ENCODE measurements at regions not wholly inside any gene's neighbourhood (a gene's known extent, or its start where the extent isn't known, plus 50 kb on each side); places are given as distances from the start of the nearest gene placed in this dataset.

GRCh38 chr2:66733364-66733999, 298.6 kb downstream of the MEIS1 start:
- TF ChIP-seq CTCF (IDR thresholded peaks at IDR 0.05; ENCODE audit: borderline replicate concordance, insufficient read depth, low read depth, low read length), result no peak

GRCh38 chr2:66748939-66749338, 314.0 kb downstream of the MEIS1 start:
- no peak for TF ChIP-seq CTCF (IDR thresholded peaks at IDR 0.05; ENCODE audit: borderline replicate concordance, insufficient read depth, low read depth, low read length)
- H3K4me3 ChIP-seq (ENCODE audit: low read depth, low read length), result no peak overlapping the region

More at GRCh38 chr2:66733364-66733999, 298.6 kb downstream of the MEIS1 start:
- H3K4me3 ChIP-seq (ENCODE audit: low read depth, low read length), result no peak overlapping the region

- no peak for TF ChIP-seq CTCF (IDR thresholded peaks at IDR 0.05; ENCODE audit: borderline replicate concordance, insufficient read depth, low read depth, low read length)
- H3K4me3 ChIP-seq (ENCODE audit: low read depth, low read length), result no peak overlapping the region
Observed at GRCh38 chr2:66749566-66749965, 314.6 kb downstream of the MEIS1 start.

GRCh38 chr2:66753257-66753656, 318.3 kb downstream of the MEIS1 start:
- TF ChIP-seq CTCF (IDR thresholded peaks at IDR 0.05; ENCODE audit: borderline replicate concordance, insufficient read depth, low read depth, low read length), result no peak
- H3K4me3 ChIP-seq (ENCODE audit: low read depth, low read length), result no peak overlapping the region

GRCh38 chr2:66753660-66754059, 318.7 kb downstream of the MEIS1 start:
- no peak for TF ChIP-seq CTCF (IDR thresholded peaks at IDR 0.05; ENCODE audit: borderline replicate concordance, insufficient read depth, low read depth, low read length)
- H3K4me3 ChIP-seq (ENCODE audit: low read depth, low read length), result no peak overlapping the region

- H3K4me3 ChIP-seq (ENCODE audit: low read depth, low read length), result no peak overlapping the region
- TF ChIP-seq CTCF (IDR thresholded peaks at IDR 0.05; ENCODE audit: borderline replicate concordance, insufficient read depth, low read depth, low read length), result no peak
Observed at GRCh38 chr2:66755974-66756373, 321.0 kb downstream of the MEIS1 start.

- H3K4me3 ChIP-seq (ENCODE audit: low read depth, low read length), result no peak overlapping the region
- TF ChIP-seq CTCF (IDR thresholded peaks at IDR 0.05; ENCODE audit: borderline replicate concordance, insufficient read depth, low read depth, low read length), result no peak
Observed at GRCh38 chr2:66761826-66762225, 326.9 kb downstream of the MEIS1 start.
